OCI-LY1 (cell line): ENCODE measurements at regions not wholly inside any gene's neighbourhood (a gene's known extent, or its start where the extent isn't known, plus 50 kb on each side); places are given as distances from the start of the nearest gene placed in this dataset.

ENCODE experiments used
- EZH2 ChIP-seq: fragments of 200-600 bp; sonication (generic), shearing (Covaris generic); IDR thresholded peaks from 2 replicates; pipeline ENCODE4 v1.8.0; 2017; ENCODE audit warnings: borderline replicate concordance, mixed run types, mild to moderate bottlenecking, antibody characterized with exemption, low read length, moderate library complexity, mixed read lengths
- TF ChIP-seq, protein P1 (sequence below): fragments of 200-600 bp; sonication (generic), shearing (Covaris generic); IDR thresholded peaks from 2 replicates; pipeline ENCODE4 v1.5.1; 2017; ENCODE audit warnings: mild to moderate bottlenecking, antibody characterized with exemption, low read length, moderate library complexity, mixed read lengths

DNA sequence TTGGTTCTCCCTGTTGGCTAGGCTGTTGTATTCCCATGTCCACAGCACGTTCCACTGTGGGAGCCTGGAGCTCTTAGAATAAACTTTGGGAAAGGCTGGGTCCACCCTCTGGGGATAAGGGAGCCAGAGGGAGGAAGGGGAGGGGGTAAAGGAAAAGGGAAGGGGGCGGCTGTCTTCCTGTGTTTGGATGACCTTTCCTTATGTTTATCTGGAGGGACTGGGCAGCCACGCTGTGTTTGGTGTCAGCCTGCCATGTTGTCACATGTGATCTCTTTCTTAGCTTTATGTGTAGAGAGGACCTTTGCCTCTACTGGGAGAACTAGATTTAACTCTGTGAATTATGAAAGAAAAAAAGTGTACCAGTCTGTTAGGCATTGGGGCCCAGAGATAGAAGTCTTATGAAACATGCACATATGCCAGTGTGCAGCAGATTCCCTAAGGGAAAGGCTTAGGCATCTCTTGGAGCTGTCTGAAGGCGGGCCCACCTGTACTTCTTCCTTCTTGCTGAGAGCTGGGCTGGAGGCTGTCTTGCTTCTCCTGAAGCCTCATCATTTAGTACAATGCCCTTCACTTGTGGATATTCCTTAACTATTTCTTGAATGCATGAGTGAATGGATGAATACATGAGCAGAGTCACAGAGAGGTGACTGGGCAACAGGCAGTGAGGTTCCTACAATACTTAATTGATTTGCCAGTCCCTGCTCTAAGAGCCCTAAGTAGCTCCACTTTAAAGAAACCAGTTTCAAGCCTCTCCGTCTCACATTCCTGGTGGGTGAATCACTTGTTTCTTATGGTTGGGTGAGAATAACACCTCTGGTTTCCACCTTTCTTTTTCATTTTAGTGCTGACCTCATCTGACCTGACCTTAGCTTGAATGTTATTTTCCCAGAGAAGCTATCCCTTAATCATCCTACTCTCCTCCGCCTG is 62.5 kb upstream of the ARHGAP29 start:
- TF ChIP-seq, protein P1, sequence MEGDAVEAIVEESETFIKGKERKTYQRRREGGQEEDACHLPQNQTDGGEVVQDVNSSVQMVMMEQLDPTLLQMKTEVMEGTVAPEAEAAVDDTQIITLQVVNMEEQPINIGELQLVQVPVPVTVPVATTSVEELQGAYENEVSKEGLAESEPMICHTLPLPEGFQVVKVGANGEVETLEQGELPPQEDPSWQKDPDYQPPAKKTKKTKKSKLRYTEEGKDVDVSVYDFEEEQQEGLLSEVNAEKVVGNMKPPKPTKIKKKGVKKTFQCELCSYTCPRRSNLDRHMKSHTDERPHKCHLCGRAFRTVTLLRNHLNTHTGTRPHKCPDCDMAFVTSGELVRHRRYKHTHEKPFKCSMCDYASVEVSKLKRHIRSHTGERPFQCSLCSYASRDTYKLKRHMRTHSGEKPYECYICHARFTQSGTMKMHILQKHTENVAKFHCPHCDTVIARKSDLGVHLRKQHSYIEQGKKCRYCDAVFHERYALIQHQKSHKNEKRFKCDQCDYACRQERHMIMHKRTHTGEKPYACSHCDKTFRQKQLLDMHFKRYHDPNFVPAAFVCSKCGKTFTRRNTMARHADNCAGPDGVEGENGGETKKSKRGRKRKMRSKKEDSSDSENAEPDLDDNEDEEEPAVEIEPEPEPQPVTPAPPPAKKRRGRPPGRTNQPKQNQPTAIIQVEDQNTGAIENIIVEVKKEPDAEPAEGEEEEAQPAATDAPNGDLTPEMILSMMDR, result no peak
- no peak for TF ChIP-seq EZH2
